NCI-H2029 treated with DMSO at 0.1 percent for 48 hours (cell line): ENCODE measurements at regions not wholly inside any gene's neighbourhood (a gene's known extent, or its start where the extent isn't known, plus 50 kb on each side); places are given as distances from the start of the nearest gene placed in this dataset.

Experiments
- DNase-seq: peaks from one replicate; lab custom pipeline; 2025; lab: John Stamatoyannopoulos, UW

DNA sequence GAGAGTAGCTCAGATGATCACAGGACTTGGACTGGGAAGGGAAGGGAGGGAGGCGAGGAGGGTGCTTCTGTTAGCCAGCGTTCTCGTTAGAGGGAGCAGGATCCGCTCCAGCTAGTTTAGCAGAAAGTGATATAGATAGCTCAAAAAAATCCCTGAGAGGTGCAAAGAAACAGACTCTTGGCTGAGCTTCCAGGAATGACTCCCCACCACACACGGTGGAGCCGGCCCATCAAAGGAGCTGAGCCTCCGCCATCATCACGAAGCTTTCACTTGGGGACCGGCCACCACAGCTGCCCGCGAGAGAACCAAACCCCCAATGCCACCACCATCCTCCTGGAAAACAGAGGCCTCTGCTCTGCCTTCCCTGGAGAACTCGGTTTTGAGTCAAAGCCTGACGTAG lies 124.6 kb upstream of the BCL2L14 start:
- no peak for DNase-seq

- DNase-seq: no peak
Measured at GRCh38 chr12:11947213-11947612, 123.5 kb upstream of the BCL2L14 start.

DNA sequence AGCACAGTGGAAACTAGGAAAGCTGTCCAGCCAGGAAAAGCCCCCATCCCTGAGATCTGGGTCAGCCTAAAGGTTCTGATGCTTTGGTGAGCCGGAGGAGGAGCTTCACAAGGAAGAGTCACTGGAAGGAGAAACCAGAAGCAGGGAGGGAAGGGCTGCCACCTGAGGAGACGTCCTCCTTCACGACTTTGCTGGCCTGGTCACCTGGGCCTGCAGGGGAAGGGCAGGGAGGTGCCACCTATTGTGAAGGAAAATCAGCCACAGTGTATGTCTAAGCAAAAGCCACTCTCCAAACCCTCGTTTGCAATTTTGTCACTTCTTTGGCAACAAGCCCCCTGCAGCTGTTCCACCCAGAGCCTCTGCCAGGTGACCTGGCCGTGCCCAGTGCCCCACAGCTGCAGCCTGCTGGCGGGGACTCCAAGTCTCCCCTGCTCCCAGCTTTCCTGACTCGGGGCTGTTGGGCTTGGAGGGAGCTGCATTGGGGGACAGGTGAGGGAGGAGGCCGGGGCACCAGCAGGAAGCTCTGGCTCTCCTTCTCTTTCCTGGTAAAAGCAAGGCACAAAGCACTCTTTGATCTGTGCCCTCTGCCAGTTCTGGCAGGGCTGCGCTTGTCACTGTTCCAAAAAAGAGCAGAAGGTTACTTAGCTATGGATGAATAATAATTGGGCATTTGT lies 120.9 kb upstream of the BCL2L14 start:
- peak; percentile 65 for DNase-seq

GRCh38 chr12:11951209-11951608 lies 119.5 kb upstream of the BCL2L14 start:
- DNase-seq: no peak

DNA sequence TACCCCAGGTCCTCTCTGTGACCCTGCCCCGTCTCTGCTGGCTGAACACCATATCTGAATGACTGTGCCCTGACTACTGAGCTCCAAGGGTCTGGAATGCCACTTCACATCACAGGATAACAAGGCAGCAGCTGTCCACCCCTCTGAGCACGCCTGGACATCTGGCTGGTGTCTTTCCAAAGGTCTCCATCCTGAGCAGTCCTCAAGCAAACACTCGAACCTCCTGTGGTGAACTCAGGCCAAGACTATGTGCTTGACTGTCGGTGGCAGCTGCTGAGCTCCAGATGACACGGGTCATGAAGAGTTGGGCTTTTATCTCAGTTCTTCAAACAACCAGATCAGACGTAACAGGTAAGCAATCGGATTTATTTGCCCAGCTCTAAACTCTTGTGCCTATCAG lies 117.2 kb upstream of the BCL2L14 start:
- peak; percentile 97 for DNase-seq

DNA sequence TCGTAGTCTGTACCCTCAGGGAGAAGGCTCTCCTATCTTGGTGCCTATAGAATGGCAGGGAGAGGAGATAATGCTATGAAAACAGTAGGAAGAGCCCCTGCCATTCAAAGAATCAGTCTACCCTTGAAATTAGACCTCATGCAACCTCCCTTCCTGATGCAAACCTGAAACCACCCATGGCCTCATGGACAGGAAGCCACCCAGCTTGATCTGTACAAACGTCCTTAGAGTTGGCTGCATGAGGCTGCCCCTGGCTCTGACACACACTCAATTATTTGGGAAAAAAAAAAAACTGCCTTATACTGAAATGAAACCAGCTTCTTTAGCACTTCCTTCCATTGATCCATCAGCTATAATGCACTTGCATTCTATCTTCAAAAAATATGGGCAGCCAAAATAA lies 116.6 kb upstream of the BCL2L14 start:
- DNase-seq: peak; percentile 61

GRCh38 chr12:11958221-11959091 lies 112.3 kb upstream of the BCL2L14 start:
- no peak for DNase-seq

- no peak for DNase-seq
Measured at GRCh38 chr12:11959117-11959823, 111.5 kb upstream of the BCL2L14 start.

DNA sequence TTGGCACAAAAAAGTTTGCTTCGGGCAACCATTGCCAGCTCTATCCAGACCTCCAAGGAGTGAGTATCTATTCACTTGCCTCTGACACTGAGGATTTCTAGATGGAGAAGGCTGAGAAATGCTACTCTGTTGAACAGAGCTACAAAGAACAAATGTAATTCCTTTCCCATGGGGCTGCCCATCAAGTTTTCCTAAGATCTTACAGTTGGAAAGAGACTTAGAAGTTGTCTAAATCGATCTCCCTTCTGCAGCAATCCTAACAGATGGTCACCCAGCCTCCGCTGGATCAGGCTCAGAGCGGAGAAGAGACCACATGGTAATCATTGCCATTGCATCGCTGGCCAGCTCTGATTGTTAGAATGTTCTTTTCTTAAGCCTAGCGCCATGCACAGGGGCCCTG lies 110.1 kb upstream of the BCL2L14 start:
- no peak for DNase-seq

DNA sequence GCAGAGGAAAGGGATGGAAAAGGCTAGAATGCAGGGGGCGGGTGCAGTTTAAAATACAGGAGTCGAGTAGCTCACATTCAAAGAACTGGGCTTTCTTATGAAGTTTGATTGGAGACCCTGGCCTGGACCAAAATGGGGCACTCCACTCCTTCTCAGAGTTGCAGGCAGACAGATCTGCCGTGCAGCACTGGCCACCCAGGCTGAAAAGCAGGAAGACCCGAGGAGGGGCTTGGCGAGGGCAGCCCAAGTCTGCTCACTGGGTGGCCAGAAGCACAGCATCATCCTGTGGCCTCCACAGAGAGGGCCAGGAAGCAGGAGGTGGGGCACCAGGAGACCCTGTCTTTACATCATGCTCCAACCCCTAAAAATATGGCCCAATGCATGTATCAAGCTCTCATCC lies 109.1 kb upstream of the BCL2L14 start:
- DNase-seq: no peak

GRCh38 chr12:11962860-11963259 lies 107.9 kb upstream of the BCL2L14 start:
- DNase-seq: no peak

DNA sequence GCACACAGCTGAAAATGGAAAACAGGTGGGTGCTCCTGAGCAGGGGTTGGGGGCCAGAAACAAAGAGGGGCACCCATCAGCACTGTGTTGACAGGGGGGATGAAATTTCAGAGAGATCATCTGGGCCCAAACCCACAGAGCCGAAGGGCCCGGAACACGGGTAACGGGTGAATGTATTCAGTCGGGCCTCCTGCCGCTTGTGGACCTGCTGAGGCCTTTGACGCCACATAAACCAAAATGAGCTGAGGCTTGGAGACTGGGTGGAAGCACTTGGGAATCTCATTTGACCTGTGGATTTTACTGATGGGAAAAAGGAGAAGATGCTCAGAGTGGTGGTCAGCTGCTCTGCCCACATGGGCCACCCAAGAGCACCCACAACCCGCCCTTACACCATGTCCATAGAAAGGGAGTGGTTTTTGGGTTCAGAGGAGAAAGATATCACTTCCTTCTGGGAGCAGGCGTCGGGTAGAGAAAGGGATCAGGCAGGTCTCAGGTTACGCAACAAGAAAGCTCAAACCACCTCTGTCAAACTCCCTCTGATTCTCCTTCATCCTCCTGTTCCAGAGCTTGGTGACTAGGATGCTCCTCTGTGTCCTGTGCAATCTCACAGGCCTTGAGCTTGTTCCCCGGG lies 106.8 kb upstream of the BCL2L14 start:
- no peak for DNase-seq

DNA sequence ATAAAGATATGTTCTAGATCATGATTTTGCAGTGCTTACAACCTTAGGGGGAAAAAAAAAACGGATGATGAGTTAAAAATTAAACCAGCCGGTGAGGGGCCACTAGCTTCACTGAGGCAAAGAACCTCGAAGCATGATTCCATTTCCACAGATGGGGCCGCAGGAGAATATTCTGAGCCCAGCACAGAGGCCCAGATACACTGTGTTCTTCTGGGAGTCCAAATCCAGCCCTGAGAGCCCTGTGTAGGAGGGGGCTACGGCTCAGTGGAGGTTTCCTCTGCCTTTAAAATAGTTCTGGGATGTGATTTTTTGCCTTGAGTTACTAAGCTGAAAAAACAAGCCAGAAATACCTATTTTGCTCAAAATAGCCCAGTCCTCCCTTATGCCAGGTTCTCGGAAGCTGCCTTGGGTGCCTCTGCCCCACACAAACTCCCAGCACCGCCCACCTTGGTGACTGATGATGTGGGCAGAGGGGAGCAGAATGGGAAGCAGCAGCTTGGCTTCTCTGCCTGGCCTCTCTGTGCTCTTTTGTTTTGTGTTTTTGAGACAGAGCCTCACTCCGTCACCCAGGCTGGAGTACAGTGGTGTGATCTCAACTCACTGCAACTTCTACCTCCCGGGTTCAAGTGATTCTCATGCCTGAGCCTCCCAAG lies 105.4 kb upstream of the BCL2L14 start:
- no peak for DNase-seq

GRCh38 chr12:11967376-11968047 lies 103.2 kb upstream of the BCL2L14 start:
- DNase-seq: no peak

DNA sequence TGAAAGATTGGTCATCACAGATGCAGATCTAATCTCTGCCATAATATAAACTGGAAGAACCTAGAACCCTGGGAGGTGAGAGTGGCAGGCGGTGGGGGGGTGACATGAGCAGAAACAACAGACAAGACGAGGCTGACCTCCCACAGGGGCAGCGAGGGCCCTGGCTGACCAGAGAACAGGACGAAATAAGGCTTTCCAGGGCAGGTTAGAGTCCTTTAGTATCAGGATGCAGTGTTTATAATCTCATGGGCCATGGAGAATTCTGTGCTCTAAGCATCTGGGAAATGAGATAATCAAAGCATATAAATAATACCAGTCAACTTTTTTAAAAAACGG lies 102.7 kb upstream of the BCL2L14 start:
- no peak for DNase-seq

GRCh38 chr12:11968516-11968915 lies 102.2 kb upstream of the BCL2L14 start:
- no peak for DNase-seq

- DNase-seq: no peak
Measured at GRCh38 chr12:11969437-11970154, 101.1 kb upstream of the BCL2L14 start.

GRCh38 chr12:11970155-11970520 lies 100.6 kb upstream of the BCL2L14 start:
- DNase-seq: no peak

DNA sequence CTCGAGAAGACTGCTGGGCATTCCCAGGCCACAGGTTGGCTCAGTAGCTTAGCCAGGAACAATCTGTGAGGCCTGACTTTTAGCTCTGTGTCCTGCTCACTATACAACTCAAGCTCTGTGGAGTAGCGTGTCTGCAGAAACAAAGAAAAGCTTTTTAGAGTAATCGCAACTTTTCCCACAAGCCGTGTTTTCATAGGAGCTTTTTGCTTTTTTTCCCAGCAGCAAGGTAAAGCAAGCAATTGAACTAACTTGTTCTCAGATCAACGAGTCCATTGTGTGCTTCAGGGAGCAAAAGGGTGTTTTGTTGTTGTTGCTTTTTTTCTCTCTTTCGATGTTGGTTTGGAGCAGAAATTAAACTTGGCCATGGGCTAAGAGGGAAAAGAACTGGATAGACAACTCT lies 97.3 kb upstream of the BCL2L14 start:
- DNase-seq: no peak

- DNase-seq: no peak
Measured at GRCh38 chr12:11976005-11976404, 94.7 kb upstream of the BCL2L14 start.
